ENCODE measurements at regions not wholly inside any gene's neighbourhood (a gene's known extent, or its start where the extent isn't known, plus 50 kb on each side); places are given as distances from the start of the nearest gene placed in this dataset.
A peak's percentile ranks its signal among the peaks of the same experiment; 100 is the strongest.
"Not testable (repeated sequence)": the region's sequence is repeated elsewhere in the genome, so short reads cannot be mapped to it uniquely, and the experiment has no call there.

DNA sequence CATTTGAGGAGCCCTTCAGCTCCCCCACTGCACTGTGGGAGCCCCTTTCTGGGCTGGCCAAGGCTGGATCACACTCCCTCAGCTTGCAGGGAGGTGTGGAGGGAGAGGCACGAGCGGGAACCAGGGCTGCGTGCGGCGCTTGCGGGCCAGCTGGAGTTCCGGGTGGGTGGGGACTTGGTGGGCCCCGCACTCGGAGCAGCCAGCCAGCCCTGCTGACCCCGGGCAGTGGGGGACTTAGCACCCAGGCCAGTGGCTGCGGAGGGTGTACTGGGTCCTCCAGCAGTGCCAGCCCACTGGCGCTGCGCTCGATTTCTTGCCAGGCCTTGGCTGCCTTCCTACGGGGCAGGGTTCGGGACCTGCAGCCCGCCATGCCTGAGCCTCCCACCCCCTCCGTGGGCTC lies 895.1 kb upstream of the FAM98A start:
- DNase-seq: peak in 1 of 2 donors; percentile 58
- WGBS, 2 donors: 87 to 89% methylated on average over 11 to 18 of the region's 18 CpGs
- ATAC-seq (ENCODE audit: low FRiP score); intact Hi-C loops (cut with DNase I); H3K4me3 ChIP-seq (ENCODE audit: low read length in 2 of 2); H3K36me3 ChIP-seq (ENCODE audit: control insufficient read depth in 1 of 2, insufficient read depth in 2 of 2, low read length in 1 of 2); H3K4me1 ChIP-seq (ENCODE audit: control insufficient read depth in 1 of 2, insufficient read depth in 2 of 2, low read length in 2 of 2); H3K27me3 ChIP-seq (ENCODE audit: control insufficient read depth in 1 of 2, insufficient read depth in 2 of 2, low read length in 1 of 2); H3K27ac ChIP-seq (ENCODE audit: low read depth in 1 of 2, low read length in 2 of 2); H3K9me3 ChIP-seq (ENCODE audit: control insufficient read depth, low read length): not testable (repeated sequence)

DNA sequence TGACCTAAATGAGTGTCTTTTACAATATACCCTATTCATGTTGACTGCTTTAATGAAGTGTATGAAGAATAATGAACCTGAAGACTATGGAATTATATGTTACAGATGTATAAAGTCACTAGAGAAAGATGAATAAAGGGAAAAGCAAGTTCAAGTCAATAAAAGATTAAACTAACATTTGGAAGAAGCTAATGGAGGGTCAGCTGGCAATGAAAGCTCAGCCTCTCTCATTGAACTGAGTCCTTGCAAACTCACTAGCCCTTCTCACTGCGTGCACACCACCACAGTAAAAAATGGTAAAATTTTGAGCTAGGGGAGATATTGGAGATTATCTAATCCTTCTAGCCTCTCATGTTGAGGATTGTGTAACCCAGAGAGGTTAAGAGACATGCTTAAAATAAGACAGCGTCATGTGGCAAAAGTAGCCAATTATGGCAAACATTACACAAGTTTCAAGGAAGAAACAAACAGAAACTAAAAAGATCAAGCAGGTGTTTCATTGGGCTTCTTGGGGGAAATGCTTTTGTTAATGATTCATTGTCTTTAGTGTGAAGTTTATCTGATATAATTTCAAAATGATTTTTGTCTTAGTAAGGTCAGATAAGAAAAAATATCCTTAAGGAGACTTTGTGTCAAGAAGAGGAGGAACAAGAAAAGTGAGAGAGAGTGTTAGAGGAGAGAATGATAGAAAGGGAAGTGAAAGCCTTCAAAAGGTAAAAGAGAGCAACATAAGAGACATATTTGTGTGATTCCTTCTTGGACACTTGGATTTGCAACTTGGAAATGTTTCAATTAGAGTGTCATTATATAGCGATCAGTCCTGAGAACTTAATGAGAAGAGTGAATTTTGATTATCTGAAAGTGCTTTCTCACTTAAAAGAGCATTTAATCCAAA lies 893.7 kb upstream of the FAM98A start:
- Histone ChIP-seq H3K27ac (ENCODE audit: low read depth in 1 of 2, low read length in 2 of 2) (no peak overlapping the region), H3K27me3 (ENCODE audit: control insufficient read depth in 1 of 2, insufficient read depth in 2 of 2, low read length in 1 of 2) (no peaks in the 10 kb centered on the region), H3K36me3 (ENCODE audit: control insufficient read depth in 1 of 2, insufficient read depth in 2 of 2, low read length in 1 of 2) (no peaks in the 10 kb centered on the region), H3K4me3 (ENCODE audit: low read length in 2 of 2) (no peak overlapping the region), H3K4me1 (ENCODE audit: control insufficient read depth in 1 of 2, insufficient read depth in 2 of 2, low read length in 2 of 2) (no peaks in the 10 kb centered on the region), H3K9me3 (ENCODE audit: control insufficient read depth, low read length) (no peaks in the 10 kb centered on the region)
- DNase-seq (no peak), ATAC-seq (ENCODE audit: low FRiP score) (no peak)
- intact Hi-C loops (cut with DNase I): no loop called here
- 88 to 95% methylated on average over 3 of the region's 3 CpGs for WGBS, 2 donors

DNA sequence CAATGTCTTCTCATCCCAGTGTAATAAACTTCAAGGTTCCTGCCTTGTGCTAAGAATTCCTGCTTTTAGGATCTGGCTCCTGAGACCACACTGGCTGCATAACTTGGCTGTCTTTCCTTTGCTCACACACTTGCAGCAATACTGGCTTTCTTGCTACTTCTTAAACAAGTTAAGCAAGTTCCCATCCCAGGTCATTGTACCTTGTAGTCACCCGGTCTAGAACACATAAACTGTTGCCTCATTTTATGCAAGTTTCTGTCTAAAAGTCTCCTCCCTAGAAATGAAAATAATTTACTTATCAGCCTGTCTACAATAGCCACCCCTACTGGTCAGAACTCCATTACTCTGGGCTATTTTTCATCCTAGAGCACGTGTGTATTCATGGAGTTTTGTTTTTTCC lies 887.9 kb upstream of the FAM98A start:
- ATAC-seq (ENCODE audit: low FRiP score): no peak
- Histone ChIP-seq H3K4me1 (ENCODE audit: control insufficient read depth in 1 of 2, insufficient read depth in 2 of 2, low read length in 2 of 2) (no peaks in the 10 kb centered on the region), H3K4me3 (ENCODE audit: low read length in 2 of 2) (no peak overlapping the region), H3K27ac (ENCODE audit: low read depth in 1 of 2, low read length in 2 of 2) (no peak overlapping the region), H3K27me3 (ENCODE audit: control insufficient read depth in 1 of 2, insufficient read depth in 2 of 2, low read length in 1 of 2) (no peaks in the 10 kb centered on the region), H3K36me3 (ENCODE audit: control insufficient read depth in 1 of 2, insufficient read depth in 2 of 2, low read length in 1 of 2) (no peaks in the 10 kb centered on the region), H3K9me3 (ENCODE audit: control insufficient read depth, low read length) (no peaks in the 10 kb centered on the region)
- intact Hi-C loops (cut with DNase I): no loop called here
- 60 to 67% methylated on average over 2 of the region's 2 CpGs for WGBS, 2 donors
- no peak for DNase-seq

GRCh38 chr2:34481542-34481941 lies 882.4 kb upstream of the FAM98A start:
- DNase-seq (no peak), ATAC-seq (ENCODE audit: low FRiP score) (no peak)
- whole genome bisulfite sequencing, 2 donors: 80 to 85% methylated on average over 3 of the region's 3 CpGs
- no peaks in the 10 kb centered on the region for H3K27me3 ChIP-seq (ENCODE audit: control insufficient read depth in 1 of 2, insufficient read depth in 2 of 2, low read length in 1 of 2)
- H3K36me3 ChIP-seq (ENCODE audit: control insufficient read depth in 1 of 2, insufficient read depth in 2 of 2, low read length in 1 of 2): no peaks in the 10 kb centered on the region
- intact Hi-C loops (cut with DNase I): no loop called here
- H3K9me3 ChIP-seq (ENCODE audit: control insufficient read depth, low read length): no peaks in the 10 kb centered on the region
- no peak overlapping the region for H3K27ac ChIP-seq (ENCODE audit: low read depth in 1 of 2, low read length in 2 of 2)
- no peak overlapping the region for H3K4me3 ChIP-seq (ENCODE audit: low read length in 2 of 2)
- H3K4me1 ChIP-seq (ENCODE audit: control insufficient read depth in 1 of 2, insufficient read depth in 2 of 2, low read length in 2 of 2): no peaks in the 10 kb centered on the region

DNA sequence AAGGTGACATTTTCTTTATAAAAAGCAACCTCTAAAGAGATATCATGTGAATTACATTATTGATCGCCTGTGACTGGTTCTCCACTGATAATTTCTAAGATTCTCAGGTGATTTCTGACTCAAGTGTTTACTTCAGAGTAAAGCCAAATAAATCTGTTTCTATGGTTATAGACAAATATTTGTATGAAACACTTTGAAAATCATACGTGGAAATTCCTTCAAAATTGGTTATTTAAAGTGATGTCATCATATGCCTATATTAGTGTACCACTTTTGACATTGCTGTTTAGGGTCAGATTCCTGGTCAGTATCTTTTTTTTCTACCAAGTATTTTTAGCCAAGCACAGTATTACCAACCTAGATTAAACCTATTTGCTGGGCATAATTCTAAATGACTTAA lies 881.3 kb upstream of the FAM98A start:
- no peak for DNase-seq
- no peak overlapping the region for H3K27ac ChIP-seq (ENCODE audit: low read depth in 1 of 2, low read length in 2 of 2)
- intact Hi-C loops (cut with DNase I): no loop called here
- no peaks in the 10 kb centered on the region for H3K9me3 ChIP-seq (ENCODE audit: control insufficient read depth, low read length)
- H3K4me1 ChIP-seq (ENCODE audit: control insufficient read depth in 1 of 2, insufficient read depth in 2 of 2, low read length in 2 of 2): no peaks in the 10 kb centered on the region
- 72% methylated on average over 2 of the region's 2 CpGs for WGBS, 2 donors
- H3K36me3 ChIP-seq (ENCODE audit: control insufficient read depth in 1 of 2, insufficient read depth in 2 of 2, low read length in 1 of 2): no peaks in the 10 kb centered on the region
- no peaks in the 10 kb centered on the region for H3K27me3 ChIP-seq (ENCODE audit: control insufficient read depth in 1 of 2, insufficient read depth in 2 of 2, low read length in 1 of 2)
- H3K4me3 ChIP-seq (ENCODE audit: low read length in 2 of 2): no peak overlapping the region
- ATAC-seq (ENCODE audit: low FRiP score): no peak

DNA sequence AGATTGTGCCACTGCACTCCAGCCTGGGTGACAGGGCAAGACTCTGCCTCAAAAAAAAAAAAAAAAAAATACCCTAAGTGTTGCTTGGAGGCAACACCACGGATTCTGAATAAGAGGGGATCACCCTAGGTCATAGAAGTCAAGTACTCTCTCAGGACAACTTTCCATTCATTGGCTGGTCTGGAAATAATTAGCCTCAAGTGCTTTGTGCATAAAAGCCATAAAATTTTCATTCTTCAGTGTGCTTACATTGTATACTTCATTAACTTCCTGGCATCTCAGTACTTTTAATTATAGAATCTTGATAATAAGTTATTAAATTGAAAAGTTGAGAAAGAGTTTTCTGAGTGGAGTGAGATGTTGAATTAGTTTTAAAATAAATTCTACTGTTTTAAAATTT lies 876.1 kb upstream of the FAM98A start:
- Histone ChIP-seq H3K4me3 (ENCODE audit: low read length in 2 of 2) (no peak overlapping the region), H3K4me1 (ENCODE audit: control insufficient read depth in 1 of 2, insufficient read depth in 2 of 2, low read length in 2 of 2) (no peaks in the 10 kb centered on the region), H3K27me3 (ENCODE audit: control insufficient read depth in 1 of 2, insufficient read depth in 2 of 2, low read length in 1 of 2) (no peaks in the 10 kb centered on the region), H3K9me3 (ENCODE audit: control insufficient read depth, low read length) (no peaks in the 10 kb centered on the region), H3K27ac (ENCODE audit: low read depth in 1 of 2, low read length in 2 of 2) (no peak overlapping the region), H3K36me3 (ENCODE audit: control insufficient read depth in 1 of 2, insufficient read depth in 2 of 2, low read length in 1 of 2) (no peaks in the 10 kb centered on the region)
- intact Hi-C loops (cut with DNase I): no loop called here
- WGBS, 2 donors: 0 to 15% methylated on average over 1 of the region's 1 CpG
- ATAC-seq (ENCODE audit: low FRiP score) (no peak), DNase-seq (no peak)

- Histone ChIP-seq H3K4me1 (ENCODE audit: control insufficient read depth in 1 of 2, insufficient read depth in 2 of 2, low read length in 2 of 2) (no peaks in the 10 kb centered on the region), H3K27me3 (ENCODE audit: control insufficient read depth in 1 of 2, insufficient read depth in 2 of 2, low read length in 1 of 2) (no peaks in the 10 kb centered on the region), H3K4me3 (ENCODE audit: low read length in 2 of 2) (no peak overlapping the region), H3K9me3 (ENCODE audit: control insufficient read depth, low read length) (no peaks in the 10 kb centered on the region), H3K36me3 (ENCODE audit: control insufficient read depth in 1 of 2, insufficient read depth in 2 of 2, low read length in 1 of 2) (no peaks in the 10 kb centered on the region), H3K27ac (ENCODE audit: low read depth in 1 of 2, low read length in 2 of 2) (no peak overlapping the region)
- DNase-seq (no peak), ATAC-seq (ENCODE audit: low FRiP score) (no peak)
- intact Hi-C loops (cut with DNase I): no loop called here
- 43 to 44% methylated on average over 1 of the region's 1 CpG for WGBS, 2 donors
Measured at GRCh38 chr2:34474646-34475045, 875.5 kb upstream of the FAM98A start.

- no peaks in the 10 kb centered on the region for H3K4me1 ChIP-seq (ENCODE audit: control insufficient read depth in 1 of 2, insufficient read depth in 2 of 2, low read length in 2 of 2)
- intact Hi-C loops (cut with DNase I): no loop called here
- H3K27ac ChIP-seq (ENCODE audit: low read depth in 1 of 2, low read length in 2 of 2): no peak overlapping the region
- no peaks in the 10 kb centered on the region for H3K36me3 ChIP-seq (ENCODE audit: control insufficient read depth in 1 of 2, insufficient read depth in 2 of 2, low read length in 1 of 2)
- no peaks in the 10 kb centered on the region for H3K27me3 ChIP-seq (ENCODE audit: control insufficient read depth in 1 of 2, insufficient read depth in 2 of 2, low read length in 1 of 2)
- no peaks in the 10 kb centered on the region for H3K9me3 ChIP-seq (ENCODE audit: control insufficient read depth, low read length)
- DNase-seq: no peak
- ATAC-seq (ENCODE audit: low FRiP score): no peak
- no peak overlapping the region for H3K4me3 ChIP-seq (ENCODE audit: low read length in 2 of 2)
Measured at GRCh38 chr2:34447097-34447496, 848.0 kb upstream of the FAM98A start.

GRCh38 chr2:34423301-34423700 lies 824.2 kb upstream of the FAM98A start:
- 95 to 97% methylated on average over 2 of the region's 2 CpGs for WGBS, 2 donors
- ATAC-seq (ENCODE audit: low FRiP score) (no peak), DNase-seq (no peak)
- Histone ChIP-seq H3K36me3 (ENCODE audit: control insufficient read depth in 1 of 2, insufficient read depth in 2 of 2, low read length in 1 of 2) (no peaks in the 10 kb centered on the region), H3K9me3 (ENCODE audit: control insufficient read depth, low read length) (no peaks in the 10 kb centered on the region), H3K4me1 (ENCODE audit: control insufficient read depth in 1 of 2, insufficient read depth in 2 of 2, low read length in 2 of 2) (no peaks in the 10 kb centered on the region), H3K27ac (ENCODE audit: low read depth in 1 of 2, low read length in 2 of 2) (no peak overlapping the region), H3K27me3 (ENCODE audit: control insufficient read depth in 1 of 2, insufficient read depth in 2 of 2, low read length in 1 of 2) (no peaks in the 10 kb centered on the region), H3K4me3 (ENCODE audit: low read length in 2 of 2) (no peak overlapping the region)
- intact Hi-C loops (cut with DNase I): no loop called here

Measured in aorta (tissue), 5 donors.